Amygdala (tissue), 56 donors: ENCODE measurements at regions not wholly inside any gene's neighbourhood (a gene's known extent, or its start where the extent isn't known, plus 50 kb on each side); places are given as distances from the start of the nearest gene placed in this dataset.

Experiments
- DNase-seq, 56 donors: peaks; one replicate each; lab custom pipeline; 2025; lab: John Stamatoyannopoulos, UW

DNA sequence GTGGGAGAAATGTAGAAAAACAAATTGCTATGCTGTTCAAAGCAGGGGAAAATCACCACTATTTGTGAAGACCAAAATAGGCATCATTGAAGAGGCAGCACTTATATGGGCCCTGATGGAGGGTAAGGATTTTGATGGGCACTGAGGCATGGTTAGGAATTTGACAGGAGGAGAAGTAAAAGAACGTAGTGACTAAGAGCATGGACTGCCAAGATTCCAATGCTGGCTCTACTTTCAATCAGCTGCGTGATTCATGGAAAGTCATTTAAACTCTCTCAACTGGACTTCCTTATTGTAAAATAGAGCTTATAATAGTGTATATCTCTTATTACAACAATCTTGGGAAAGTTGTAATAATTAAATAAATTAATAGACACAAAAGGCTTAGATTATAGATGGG is 267.7 kb upstream of the G2E3 start:
- no peak for DNase-seq

DNA sequence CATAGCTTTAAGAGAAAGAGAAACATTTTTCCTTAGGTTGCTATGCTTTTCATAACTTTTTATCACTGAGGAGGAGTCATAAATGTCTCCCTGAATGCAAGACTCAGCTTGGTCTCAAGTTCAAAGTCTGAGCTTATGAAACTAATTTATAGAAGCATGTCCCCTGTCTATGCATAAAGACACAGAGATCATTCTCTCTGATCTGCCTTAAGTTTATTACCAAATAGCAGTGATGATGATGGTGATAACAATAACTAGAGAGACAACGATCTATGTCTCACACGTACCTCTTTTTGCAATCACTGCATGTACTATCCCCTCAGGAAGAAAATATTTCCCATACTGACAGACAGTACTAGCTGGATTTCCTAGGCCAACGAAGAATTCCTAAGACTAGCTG is 266.4 kb upstream of the G2E3 start:
- DNase-seq, result no peak

DNA sequence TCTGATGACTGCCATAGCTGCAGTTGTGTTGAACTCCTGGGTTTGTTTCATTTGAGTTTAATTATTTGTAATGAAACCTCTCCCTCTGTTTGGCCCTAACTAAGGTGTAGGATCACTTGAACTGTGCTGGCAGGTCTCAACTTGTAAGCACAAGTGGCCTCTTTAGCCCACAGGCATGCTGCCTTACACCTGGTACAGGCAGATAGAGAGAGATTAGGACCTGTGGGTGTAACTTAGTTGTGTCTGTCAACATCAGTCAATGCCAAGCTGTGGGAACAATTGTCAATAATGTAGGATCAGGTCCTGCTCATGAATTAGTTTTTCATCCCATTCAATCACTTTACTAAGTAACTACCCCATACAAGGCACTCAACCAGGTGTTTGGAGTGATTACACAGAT is 263.0 kb upstream of the G2E3 start:
- no peak for DNase-seq

DNA sequence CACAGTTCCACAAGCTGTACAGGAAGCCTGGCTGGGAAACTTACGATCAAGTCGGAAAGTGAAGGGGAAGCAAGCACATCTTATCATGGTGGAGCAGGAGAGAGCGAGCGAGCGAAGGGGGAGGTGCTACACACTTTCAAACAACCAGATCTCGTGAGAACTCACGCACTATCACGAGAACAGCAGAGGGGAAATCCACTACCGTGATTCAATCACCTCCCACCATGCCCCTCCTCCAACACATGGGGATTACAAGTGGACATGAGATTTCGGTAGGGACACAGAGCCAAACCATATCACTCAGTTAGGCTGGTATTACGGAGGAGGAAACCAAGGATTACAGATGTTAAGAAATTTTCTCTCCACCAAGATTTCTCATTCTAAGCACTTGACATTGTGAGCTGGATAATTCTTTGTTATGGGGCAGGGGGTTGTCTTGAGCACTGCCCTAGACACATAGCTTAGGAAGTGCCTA is 262.0 kb upstream of the G2E3 start:
- no peak for DNase-seq

DNA sequence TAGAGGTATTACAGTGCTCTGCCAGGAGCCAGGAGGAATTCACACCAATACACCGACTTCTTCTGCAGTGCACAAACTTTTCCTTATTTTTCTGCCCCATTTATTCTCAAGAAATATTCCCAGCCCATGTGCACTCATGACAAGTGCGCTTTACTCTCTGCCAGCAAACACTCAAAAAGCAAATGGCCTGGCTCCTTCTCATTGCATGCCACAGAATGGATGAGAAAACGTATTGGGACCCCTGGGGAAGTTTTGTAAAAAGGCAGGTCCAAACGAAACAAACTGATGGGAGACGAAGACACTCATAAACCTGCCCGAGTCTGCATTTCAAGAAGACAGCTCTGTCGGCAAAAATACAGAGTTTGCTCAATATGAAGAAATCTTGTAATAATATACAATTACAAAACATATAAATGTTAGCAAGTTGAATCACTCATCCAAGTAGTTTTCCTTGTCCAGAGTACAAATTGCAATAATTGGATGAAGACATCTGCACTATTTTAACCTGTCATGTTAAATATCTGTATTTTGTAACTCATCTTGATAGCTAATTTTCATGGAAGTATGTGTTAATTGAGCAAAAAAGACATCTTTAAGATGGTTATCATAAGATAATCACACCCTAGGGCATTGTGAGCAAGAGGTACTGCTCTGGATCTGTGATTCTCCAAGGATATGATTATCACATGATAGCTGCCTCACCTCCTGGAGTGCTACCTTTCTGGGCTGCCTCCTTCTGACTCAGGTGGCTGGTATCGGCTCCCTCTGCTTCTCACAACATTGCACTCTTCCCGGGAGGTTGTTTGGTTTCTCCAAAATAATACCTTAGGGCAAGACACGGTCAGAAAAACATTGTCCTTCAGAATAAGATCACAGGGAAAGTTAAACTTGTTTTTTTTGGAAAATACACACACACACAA is 260.8 kb upstream of the G2E3 start:
- DNase-seq, result no peak

DNA sequence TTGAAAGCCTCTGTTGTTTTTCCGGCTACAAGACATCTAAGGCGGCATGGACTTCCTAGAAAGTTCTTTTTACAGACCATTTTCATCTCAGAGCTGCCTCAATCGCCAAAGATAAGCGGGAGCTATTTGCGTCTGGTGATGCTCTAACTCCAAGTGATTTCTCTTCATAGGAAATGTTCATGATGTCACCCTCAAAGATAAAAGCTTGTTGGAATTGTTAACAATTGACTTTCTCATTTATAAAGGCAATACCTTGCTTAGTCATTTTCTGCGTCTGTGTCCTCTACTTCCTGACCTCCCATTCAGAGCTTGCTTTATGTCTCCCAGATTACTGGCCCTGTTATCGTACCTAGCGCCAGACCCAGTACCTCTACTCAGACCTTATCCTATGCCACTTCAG is 259.0 kb upstream of the G2E3 start:
- no peak for DNase-seq

DNA sequence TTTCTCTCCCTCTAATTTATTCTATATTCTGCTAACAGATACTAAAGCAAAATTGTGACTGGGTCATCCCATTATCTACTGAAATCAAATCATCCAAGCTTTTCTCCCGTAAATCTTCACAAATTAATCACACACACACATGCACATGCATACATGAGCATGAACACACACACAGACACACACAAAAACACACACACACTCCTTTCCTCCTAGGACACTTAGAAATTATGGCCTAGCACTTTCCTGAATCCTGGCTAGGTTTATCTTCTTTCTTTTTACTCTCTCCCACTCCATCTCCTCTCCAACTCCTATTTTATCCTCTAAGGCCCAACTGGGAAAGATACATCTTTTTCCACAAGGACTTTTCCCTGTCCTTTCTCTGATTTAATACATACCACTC is 255.6 kb upstream of the G2E3 start:
- DNase-seq, result no peak

DNA sequence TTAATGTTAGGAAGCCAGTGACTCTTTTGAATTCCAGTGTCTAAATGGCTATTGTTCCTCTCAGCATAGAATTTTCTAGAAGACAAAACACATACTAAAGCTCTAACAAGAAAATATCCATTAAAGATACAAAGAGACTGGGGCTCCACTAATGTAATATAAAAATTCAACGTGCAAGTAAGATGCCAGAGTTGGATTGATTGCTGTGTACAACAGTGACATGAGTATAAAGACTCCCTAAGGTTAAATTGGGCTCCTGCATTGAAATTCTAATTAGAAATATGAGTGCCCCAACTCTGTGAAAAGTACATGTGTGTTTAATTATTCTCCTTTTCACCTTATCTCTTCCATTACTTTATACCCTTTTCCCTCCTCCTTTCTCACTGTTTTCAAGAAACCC is 253.6 kb upstream of the G2E3 start:
- no peak for DNase-seq

DNA sequence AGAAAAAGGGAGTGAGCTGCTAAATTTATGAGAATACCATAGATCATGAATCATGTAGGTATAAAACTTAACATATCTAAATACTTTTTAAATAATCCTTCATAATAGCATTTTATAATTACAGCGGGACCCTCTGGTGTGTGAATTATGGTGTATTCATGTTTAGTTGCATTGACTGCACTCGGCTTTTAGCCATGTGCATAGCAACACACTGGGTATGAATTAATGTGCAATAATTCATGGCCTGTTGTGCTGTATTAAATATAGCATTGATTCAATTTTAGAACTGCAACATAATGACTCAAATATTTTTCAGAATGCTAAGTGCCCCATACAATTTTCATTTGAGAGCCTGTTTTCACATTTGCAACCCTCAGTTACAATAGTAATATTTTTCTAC is 249.6 kb upstream of the G2E3 start:
- DNase-seq, result no peak

DNA sequence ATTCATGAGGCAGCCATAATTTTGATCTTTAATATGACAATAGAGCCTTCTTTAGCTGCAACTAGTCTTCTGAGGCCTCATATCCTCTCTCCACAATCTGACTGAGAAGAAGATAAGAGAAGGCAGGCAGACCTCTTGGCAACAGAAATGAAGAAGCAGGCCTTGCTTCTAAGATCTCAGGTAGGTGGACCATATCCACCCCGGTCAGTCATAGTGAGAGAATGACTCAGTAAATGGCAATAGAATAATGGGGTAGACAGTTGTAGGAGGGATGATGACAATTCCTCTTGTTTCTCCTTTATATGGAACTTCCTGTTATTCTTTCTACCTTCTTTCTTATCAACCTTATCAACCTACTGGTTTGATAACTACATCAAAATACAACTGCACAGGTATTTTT is 246.7 kb upstream of the G2E3 start:
- no peak for DNase-seq

DNA sequence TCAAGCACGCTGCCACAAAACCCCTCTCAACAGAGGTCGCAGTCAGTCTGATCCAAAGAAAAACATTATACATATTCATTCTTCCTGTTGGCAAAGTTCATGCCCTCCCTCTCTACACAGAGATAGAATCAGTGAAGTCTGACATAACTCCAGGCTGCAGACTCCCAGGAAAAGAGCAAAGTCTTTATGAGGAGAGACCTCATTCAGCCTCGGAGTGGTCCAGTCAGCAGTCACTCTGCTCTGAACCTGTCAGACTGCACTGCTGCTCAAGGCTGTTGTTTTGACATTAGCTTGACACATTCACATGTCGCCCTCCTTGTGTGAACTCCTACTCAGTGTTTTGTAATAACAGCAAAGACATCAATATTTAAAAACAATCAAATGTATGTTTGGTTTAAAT is 241.2 kb upstream of the G2E3 start:
- DNase-seq, result no peak

DNA sequence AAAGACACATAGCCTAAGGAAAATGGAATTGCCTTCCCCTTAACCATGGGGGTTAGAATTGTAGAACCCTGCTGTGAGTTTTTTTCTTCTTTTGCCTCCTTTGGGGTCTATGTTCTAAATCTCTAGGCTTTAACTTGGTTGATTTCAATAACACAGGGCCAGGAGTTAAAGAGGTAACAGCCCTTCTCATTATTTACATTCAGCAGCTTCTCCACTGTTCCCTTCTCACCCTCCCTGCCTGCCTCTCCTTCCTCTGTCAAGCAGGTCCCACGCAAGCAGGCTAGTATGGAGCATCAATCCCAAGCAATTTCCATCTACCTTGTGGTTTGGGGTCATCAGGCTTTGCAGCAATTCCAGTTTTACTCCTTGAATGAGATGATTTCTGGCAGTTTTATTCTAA is 236.1 kb upstream of the G2E3 start:
- DNase-seq, result no peak

DNA sequence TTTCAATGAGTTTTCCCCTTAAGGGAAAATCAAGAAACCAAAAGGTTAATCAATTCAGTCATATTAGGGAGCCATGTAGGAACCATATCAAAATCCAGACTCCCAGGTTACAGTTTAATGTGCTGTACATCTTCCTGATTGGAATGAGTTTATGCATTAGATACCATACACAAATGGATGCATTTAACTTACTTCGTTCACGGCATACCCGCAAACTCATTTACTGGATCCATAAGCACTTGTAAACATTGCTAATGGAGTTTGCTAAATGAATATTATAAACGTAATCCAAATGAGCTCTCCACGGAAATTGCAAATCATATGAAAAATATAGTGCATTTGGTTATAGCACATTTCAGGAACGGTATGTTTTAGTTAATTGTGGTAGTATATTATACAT is 228.9 kb upstream of the G2E3 start:
- no peak for DNase-seq

DNA sequence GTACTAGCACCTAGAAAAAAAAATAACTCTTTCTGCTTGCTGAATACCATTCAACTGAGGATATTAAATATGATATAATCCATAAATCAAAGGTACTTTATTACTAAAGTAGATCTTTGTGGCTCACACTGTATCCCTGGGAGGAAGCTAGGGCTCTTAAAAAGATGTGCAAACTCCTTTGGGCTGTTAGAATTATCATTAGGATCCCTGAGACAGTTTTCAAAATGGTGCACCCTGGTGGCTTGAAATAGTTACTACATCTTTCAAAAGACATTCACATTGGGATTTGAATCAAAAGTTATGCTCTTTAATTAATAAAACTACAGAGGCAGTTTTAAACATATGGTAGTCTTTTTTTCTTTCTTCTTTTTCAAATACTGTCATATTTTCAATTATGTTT is 228.5 kb upstream of the G2E3 start:
- DNase-seq, result no peak

DNA sequence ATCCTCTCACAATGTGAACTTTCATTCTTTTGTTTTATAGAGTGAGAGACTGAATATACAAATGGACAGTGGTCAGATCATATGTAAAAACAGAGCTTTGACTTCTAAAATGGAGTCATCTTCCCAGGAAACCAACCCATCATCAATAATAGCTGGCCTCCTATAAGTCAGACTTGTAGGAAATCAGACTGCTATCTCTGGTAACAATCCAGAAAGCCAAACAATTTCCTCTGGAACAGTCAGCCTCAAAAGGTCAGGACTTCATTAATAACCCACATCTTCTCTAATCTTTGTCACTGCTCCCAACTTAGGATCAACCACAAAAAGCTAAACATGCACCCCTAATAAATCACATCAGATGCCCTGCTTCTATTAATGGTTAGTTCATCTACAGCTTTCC is 227.9 kb upstream of the G2E3 start:
- DNase-seq, result no peak

DNA sequence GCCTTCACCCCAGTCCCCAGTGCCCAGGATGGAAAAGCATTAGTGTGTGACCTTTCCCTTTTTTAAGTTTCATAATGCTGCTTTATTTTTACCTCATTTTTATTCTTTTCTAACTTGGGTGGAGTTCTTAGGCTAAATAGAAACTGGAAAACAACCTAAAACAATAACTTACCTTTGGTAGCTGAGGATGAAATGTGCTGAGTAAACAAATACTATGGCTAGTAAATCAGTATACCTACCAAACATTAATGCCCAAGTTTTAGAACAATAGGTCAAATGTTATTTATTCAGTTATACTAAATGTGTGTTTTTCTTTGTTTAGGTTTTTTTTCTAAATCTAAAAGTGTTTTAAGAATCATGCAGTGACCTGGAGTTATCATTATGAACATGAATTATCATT is 226.6 kb upstream of the G2E3 start:
- no peak for DNase-seq

DNA sequence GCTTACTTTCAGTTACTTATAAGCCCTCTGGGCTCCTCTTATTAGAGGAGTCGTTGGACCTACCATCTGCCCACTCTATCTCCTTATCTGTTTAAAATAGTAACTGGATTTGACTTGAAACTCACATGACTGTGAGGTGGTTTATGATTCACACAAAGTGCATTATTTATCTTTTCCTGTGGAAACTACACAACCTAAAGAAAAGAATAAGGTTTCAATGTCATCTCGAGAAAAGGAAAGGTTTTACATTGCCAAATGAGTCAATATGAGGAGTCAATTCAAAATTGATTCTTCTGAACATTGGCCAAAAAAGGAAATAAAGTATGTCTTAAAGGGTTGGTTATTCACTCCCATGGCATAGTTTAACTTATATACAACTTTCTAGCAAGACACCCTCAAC is 225.0 kb upstream of the G2E3 start:
- DNase-seq, result no peak

DNA sequence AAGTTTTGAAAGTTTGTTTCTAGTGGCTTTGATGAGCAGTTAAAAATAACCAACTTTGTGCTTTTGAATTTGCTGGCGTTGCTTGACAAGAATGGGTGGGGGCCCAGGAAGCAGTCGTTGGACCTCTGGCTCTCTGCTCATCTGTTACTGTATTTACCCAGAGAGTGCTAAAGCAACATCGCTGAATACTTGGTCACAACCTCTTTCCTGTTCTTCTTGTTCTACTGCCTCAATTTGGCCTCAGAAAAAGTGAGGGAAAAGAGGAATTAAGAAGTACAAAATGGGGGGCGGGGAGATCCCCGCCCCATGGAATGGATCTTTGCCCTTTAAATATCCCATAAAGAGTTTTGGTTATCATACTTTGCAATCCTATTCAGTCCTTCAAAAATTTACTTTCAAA is 221.5 kb upstream of the G2E3 start:
- no peak for DNase-seq

DNA sequence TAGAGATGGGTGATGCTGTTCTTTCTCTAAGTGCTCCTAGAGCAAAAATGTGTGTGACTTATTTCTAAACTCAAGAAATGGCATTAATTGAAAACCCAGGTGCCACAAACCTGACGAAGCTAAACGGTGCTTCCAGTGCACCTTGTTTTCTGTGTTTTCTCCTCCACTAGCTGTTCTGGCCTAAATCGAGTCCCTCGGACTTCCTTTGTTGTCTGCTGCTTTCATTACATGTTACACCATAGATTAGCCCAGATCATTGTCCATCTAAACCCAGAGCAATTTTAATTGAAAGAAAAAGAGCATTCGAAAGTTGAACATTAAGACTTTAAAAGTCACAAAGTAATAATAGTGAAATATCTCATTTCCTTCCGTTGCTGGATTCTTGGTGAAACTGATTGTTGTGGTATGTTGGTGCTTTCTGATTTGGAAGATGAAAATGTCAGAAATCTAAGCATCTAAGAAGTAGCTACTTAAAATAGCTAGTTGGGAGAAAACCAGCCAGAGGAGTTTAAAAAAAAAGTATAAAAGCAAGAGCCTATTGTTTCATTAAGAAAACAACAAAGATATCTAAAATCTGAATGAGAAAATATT is 219.6 kb upstream of the G2E3 start:
- no peak for DNase-seq

DNA sequence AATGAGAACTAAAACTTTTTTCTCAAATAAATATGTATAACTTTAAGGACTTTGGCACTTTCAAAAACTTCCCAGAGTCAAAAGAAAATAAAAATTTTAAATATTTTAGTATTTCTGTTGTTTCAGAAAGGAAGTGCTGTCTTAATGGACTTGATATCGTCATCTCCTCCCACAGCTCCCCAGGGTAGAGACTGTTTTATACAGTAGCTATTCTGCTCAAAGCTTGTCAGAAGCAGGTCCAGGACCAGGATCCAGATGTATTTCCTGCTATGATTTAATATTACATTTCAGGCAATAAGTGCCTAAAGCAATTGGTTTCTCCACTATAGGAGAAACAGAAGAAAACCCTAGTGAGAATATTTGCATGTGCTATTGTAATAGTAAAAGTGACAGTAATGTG is 218.5 kb upstream of the G2E3 start:
- no peak for DNase-seq

DNA sequence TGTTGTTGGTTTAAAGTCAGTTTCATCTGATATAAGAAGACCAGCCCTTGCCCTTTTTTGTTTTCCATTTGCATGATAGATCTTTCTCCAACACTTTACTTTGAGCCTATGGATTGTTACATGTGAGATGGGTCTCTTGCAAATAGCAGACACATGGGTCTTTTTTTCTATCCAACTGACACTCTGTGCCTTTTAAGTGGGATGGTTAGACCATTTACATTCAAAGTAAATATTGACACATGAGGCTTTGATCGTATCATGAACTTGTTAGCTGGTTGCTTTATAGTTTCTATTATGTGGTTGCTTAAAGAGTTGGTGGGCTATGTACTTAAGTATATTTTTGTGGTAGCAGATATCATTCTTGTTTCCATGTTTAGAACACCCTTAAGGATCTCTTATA is 213.4 kb upstream of the G2E3 start:
- no peak for DNase-seq

DNA sequence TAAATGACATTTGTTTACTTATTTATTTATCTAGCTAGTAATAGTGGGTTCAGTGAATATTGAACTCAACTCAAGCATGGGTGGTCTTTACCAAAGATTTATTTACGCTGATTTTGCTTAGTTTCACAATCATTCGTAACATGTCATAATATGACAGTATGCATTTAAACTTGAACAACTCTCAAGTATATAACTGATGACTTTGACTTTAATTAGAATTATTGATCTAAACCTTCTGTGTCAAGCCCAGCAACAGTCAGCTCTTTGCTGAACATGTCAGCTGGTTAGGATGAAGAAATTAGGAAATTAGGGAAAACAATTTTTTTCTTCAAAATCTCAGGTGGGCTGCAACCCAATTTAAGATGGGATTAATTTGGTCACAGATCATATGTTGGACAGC is 210.5 kb upstream of the G2E3 start:
- no peak for DNase-seq
